ENCODE measurements at regions not wholly inside any gene's neighbourhood (a gene's known extent, or its start where the extent isn't known, plus 50 kb on each side); places are given as distances from the start of the nearest gene placed in this dataset.

DNA sequence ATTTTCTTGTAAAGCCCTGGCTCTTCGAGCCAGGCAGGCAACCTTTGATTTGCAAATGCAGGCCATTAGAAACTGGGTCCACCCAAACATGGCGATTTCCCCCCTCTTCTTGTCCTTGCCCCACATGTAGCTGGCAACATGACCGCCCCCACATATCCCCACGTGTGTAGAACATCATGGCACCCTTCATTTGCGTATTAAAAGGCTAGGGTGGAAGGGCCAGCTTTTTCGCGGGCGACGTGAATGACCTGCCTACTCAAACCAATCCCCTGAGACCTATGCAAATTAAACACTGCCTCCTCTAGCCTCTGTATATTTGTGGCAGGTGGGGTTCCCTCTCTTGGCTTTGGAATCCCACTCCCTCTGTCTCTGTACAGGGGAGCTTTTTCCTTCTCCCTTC lies 107.0 kb upstream of the CLINT1 start:
- TF ChIP-seq, protein P1, sequence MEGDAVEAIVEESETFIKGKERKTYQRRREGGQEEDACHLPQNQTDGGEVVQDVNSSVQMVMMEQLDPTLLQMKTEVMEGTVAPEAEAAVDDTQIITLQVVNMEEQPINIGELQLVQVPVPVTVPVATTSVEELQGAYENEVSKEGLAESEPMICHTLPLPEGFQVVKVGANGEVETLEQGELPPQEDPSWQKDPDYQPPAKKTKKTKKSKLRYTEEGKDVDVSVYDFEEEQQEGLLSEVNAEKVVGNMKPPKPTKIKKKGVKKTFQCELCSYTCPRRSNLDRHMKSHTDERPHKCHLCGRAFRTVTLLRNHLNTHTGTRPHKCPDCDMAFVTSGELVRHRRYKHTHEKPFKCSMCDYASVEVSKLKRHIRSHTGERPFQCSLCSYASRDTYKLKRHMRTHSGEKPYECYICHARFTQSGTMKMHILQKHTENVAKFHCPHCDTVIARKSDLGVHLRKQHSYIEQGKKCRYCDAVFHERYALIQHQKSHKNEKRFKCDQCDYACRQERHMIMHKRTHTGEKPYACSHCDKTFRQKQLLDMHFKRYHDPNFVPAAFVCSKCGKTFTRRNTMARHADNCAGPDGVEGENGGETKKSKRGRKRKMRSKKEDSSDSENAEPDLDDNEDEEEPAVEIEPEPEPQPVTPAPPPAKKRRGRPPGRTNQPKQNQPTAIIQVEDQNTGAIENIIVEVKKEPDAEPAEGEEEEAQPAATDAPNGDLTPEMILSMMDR (IDR thresholded peaks at IDR 0.05) = no peak
- no peak for TF ChIP-seq POLR2A (IDR thresholded peaks at IDR 0.05)
